GM12892 (cell line): ENCODE measurements at regions not wholly inside any gene's neighbourhood (a gene's known extent, or its start where the extent isn't known, plus 50 kb on each side); places are given as distances from the start of the nearest gene placed in this dataset.

Experiments used
- POLR2A ChIP-seq: IDR thresholded peaks from 2 replicates; pipeline ENCODE4 v1.6.1; 2011; ENCODE audit warnings: low read depth, low read length, control low read depth
- POLR2AphosphoS5 ChIP-seq: IDR thresholded peaks from 2 replicates; pipeline ENCODE4 v1.6.1; 2011; ENCODE audit warnings: low read depth, low read length, control low read depth
- TAF1 ChIP-seq: IDR thresholded peaks from 2 replicates; pipeline ENCODE4 v1.6.1; 2011; ENCODE audit warnings: low read depth, mild to moderate bottlenecking, control low read depth, low read length, borderline replicate concordance

DNA sequence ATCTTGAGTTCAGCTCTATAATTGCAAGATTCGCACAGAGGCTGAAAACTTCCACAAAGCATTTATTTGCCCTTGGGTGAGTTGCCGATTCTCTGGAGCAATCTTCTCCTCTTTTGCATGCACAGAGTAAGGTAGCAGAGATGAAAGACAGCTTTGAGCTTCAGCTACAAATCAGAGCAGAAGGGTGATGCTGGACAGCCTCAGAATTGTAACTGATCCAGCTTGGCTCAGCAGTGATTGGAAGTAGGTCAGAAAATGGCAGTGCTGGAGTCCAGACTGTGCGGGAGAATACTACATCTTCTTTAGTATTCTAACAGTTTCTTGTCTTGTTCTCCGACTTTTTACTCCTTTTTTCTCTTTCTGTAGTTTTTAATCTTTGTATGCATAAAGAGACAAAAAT is 55.4 kb upstream of the CDC14C start:
- no peak for TF ChIP-seq POLR2A
- no peak for TF ChIP-seq POLR2AphosphoS5
- no peak for TF ChIP-seq TAF1
